Stimulated activated naive CD4-positive, alpha-beta T cell treated with Interleukin-2 at 50 U/mL for 16 hours (primary cell): ENCODE measurements at regions not wholly inside any gene's neighbourhood (a gene's known extent, or its start where the extent isn't known, plus 50 kb on each side); places are given as distances from the start of the nearest gene placed in this dataset.
"Not testable (repeated sequence)": the region's sequence is repeated elsewhere in the genome, so short reads cannot be mapped to it uniquely, and the experiment has no call there.

ENCODE experiments used
- DNase-seq: peaks from one replicate; lab custom pipeline; 2025; lab: John Stamatoyannopoulos, UW

DNA sequence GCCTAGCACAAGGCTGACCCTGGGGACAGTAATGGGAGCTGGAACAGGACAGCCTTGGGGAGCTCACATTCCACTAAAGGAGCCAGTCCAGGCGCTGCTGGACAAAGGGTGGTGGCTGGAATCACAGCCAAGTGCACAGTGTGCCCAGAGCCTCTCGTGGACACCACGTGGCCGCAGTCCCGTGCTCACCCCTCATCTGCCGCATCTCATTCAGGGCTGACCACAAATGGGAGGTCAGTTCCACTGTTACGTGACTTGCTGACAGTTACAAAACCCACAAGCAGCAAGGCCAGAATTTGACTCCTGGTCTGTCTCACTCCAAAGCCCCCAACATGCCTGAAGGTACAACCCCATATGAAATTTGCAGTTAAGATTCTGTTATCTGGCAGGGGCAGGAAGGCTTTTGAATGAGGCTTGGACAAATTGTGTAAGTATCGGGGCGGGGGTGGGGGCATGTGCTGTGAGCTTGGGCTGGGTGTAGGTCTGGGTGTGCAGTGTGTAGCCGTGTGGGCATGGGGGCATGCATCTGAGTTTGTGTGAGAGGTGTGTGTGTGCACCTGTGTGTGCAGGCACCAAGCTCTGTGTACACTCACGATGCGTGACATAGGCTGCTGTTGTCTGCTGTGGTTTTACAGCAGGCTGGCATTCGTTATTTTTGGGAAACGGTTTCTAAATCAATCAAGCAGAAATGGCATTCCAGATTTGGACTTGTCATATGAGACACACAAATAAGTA lies 301.7 kb downstream of the BRD1 start:
- DNase-seq: no peak

DNA sequence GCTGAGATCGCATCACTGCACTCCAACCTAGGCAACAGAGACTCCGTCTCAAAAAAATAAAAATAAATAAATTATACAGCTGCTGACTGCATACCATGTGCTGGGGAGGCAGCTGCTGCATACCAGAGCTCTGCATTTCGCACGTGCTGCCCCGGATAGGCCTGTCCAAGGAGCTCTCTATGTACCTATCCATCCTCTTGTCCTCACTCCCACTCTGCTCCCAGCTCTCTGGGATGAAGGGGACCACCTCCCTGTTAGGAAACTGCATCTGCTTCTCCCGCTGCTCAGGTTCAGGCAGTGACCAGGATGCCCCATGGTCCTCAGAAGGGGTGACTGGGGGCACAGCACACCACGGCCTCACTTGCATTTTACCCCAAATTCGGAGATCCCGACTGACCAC lies 302.3 kb downstream of the BRD1 start:
- no peak for DNase-seq

DNA sequence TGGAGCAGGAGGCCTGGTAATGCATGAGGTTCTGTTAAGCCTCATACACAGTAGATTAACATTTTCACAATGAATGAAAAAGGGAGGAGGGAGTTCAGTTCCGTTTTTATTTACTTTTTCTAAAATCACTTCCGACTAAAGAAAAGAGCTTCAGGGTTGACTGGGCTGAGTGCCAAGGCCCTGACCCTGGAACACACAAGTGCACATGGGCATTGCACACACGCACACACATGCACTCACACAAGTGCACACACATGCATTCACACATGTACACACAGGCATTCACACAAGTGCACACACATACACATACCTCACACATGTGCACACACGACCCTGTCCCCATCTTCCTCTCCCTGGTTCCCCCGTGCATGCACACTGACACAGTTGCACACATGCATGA lies 303.3 kb downstream of the BRD1 start:
- no peak for DNase-seq

DNA sequence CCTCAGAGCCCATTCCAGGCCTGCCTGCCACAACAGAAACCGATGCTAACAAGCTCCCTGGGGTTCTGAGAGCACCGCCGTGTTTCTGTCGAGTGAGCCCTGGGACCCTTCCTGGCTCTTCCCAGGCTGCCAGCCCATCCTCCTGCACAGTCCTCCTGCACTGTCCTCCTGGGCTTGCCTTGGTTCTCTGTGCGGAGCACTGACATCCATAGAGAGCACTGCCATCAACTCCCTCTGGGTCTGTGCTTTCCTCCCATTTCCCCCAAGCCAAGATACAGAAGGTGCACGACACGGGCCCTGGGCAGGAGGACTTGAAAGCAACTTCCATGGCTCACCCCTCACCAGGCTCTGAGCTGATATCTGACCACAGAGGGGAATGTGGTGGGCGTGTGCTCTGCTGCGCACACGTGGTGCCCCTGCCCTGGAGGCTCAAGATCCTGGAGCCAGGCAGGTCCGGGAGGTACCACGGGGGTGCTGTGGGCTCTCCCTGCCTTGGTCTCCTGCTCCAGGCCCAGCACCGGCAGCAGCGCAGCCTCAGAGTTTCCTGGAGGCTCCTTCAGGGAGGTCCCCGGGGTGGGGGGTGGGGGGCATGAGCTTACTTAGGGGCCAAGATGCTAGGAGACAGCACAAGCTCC lies 304.2 kb downstream of the BRD1 start:
- DNase-seq: no peak

DNA sequence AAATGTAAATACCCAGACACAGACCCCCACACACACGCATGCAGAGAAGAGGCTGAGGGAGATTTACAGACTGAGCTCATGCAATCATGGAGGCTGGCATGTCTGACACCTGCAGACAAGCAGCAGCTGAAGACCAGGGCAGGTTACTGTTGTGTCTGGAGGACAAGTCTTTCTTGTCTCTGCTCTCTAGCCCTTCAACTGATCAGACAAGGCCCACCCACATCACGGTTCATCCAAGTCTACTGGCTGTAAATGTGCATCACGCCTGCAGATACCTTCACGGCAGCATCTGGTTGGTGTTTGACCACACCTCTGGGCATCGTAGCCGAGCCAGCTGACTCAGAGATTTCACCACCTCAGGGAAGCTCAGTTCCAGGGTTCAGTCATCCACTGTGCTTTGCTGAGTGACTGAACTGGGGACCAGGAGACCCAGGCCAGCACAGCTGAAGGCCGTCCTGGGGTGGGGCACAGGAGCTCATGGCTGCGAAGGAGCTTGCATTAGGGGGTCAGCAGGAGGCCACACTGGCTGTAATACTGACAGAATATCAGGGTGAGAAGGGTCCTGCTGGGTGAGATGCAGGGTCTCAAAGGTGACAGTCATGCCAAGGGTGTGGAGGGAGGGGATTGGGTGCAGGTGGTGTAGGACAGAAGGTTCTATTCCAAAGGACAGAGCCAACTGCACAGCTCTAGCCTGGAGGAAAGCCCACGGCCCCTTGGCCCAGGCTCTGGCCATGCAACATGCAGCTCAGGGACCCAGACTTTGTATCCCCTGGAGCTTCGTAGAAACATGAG lies 304.9 kb downstream of the BRD1 start:
- DNase-seq: no peak

DNA sequence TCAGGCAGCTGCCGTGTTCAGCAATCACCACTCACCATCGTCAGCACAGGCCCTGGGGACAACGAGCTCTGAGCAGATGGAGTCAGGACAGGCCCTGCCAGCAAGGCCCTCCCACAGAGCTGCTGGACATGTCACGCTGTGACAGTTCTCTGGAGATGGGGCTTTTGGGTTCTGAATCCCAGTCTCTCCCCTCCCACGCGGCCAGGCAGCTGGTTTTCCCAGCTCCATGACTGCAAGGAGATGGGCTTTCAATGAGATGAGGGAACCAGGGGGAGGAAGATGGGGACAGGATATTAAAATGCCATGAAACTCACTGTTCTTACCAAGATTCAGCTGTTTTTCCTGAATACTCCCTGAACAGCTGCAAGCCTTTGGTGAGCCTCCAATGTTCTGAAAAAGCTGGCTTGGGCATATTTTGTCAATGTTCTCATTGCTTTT lies 305.9 kb downstream of the BRD1 start:
- no peak for DNase-seq

DNA sequence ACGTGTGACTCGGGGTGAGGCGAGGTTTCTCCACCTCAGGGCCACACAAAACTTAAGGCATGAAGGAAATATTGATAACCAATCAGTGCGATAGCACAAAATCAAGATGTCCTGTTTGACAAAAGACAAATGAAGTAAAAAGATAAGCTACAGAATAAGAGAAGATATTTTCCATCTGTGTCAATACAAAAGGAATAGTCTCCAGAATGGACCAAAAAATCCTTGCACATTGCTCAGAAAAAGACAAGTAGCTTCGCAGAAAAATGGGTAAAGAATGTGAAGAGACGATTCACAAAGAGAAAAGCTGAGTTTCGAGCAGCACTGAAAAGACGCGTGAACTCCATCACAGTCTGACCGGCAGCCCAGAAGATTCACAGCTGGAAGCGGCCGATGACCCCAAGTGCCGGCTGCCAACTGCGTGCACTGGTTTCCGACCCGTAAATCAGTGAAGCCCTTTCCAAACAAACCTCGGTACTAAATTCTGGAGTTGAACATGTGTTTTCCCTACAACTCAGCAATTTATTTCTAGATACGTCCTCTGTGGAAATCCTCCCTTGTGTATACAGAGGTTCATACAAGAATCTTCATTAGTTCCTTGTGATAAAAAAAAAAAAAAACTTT lies 308.4 kb downstream of the BRD1 start:
- no peak for DNase-seq

DNA sequence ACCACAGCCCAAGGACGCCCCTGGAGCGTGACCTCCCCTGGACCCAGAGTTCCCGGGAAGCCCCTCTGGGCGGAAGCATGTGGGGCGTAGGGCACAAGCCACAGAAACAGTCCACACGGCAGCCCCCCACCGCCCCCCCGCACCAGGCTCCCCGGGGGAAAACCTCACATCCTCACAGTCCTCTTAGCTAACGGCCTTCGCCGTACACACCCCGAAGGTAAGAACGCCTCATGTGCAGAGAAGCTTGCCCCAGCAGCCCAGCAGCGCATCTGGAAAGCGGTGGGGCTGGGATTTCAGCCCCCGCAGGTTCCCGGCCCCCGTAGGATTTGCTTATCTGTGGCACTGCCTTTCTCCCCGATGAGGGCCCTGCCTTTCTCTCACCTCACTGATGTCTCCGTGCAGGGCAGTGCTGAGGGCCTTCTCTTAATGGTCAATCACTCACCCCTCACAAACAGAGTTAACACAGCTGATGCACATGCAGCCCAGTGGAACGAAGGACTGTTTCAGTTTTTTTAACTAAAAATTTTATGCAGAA lies 309.2 kb downstream of the BRD1 start:
- no peak for DNase-seq

DNA sequence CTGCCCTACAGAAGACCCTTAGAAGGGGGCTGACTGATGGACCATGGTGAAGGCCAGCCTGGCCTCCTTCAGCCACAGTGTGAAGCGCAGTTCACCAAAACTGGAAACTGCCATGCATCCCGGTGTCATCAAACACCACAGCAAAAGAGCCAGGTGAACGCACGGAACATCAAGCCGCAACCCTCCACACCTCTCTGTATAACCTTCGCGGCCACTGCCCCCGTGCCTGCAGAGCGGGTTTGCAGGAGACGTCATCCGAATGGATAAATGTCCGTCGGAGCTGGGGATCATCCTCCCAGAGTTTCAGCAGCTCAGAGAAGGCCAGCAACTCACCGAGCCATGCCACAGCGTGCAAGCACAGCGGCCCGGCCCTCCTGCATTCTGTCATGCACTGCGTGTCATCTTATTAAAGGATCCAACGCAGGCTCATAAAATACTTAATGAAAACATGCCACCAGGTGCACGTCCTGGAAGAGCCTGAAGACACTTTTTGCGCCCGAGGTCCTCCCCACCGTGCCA lies 309.9 kb downstream of the BRD1 start:
- no peak for DNase-seq

DNA sequence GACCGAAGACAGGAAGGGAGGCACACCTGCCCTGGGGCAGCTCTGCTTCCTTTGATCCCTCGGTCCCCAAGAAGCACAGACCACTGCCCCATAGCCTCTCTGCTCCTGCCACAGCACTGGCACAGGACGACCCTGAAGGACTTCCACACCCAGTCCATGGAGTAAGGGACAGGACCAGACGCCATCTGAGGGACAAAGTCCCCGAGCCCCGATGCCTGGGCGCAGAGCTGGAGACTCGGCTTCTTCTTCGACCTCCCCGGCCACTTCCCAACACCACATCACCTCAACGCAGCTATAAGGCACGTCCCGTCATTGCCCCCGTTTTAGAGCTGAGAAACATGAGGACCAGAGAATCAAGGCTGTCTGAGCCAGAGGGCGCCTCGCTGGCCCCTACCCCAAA lies 310.5 kb downstream of the BRD1 start:
- DNase-seq: peak; percentile 66

DNA sequence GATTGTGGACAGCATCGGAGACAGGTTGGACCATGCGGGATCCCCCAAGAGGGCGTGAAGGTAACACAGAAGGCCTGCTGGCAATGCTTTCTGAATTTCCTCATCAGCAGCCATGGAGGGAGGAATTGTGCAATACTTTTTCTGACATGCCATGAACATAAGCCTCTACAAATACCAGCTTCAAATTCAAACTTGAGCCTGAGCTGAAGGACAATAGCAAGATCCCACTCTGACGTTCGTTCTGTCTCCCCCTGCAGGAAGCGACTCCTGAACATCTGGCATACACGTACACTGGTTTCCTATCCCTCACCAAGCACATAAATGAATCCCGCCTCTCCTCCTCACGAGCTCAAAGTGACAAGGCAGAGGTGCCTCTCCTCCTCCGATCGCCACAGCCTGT lies 312.2 kb downstream of the BRD1 start:
- no peak for DNase-seq

DNA sequence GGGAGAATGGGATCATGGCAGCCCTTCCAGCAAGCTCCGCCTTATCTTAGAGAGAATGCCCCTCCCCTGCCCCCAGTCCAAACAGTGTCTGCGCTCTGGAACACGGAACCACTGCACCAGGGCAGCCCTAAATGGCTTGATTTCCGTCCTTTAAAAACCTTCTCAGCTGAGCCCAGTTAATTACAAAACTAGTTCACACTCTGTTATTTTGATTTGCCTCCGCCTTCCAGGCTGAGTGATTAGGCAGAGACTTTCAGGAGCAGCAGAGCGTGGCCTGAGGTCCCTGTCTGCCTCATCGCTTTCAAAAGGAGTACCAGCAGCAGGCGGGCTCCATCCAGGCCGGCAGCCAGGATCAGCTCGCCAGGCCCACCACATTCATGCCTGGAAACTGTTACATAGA lies 313.0 kb downstream of the BRD1 start:
- no peak for DNase-seq

DNA sequence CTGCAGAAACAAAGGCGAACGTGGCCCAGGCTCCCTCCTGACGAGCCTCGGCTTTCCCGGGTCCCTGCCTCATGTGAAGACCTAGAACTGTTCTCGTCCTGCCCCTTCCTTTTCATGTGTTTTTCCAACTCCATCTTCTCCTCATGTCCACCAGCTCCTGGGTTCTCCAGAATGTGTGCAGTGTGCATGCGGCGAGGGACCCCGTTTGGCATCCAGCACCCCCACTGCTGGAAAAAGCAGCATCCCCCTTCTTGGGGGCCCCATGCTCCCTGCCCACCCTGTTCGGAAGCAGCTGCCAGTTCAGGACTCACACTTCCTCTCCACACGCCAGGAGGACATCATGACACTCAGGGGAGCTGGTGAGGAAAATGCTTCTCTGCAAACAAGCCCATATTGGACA lies 313.5 kb downstream of the BRD1 start:
- no peak for DNase-seq

DNA sequence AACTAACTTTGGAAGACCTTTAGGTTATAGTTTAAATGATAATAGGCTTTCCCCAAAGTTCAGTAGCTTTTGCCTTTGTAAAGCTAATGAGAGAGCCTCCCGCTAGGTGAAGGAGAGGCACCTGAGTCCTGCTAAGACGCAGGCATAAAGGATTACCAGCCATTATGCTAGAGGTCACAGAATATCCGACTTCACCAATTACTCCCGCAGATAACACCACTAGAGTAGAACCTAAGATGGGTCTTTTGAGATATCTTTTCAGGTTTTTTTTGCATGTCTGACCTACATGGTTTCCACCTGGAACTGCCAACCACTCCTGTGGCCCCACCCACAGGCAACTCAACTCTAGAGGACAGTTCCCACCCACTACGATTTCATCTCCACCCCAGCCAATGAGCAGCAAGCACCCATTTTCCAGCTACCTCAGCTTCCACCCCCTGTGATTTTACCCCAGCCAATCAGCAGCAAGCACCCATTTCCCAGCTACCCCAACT lies 314.3 kb downstream of the BRD1 start:
- no peak for DNase-seq

DNA sequence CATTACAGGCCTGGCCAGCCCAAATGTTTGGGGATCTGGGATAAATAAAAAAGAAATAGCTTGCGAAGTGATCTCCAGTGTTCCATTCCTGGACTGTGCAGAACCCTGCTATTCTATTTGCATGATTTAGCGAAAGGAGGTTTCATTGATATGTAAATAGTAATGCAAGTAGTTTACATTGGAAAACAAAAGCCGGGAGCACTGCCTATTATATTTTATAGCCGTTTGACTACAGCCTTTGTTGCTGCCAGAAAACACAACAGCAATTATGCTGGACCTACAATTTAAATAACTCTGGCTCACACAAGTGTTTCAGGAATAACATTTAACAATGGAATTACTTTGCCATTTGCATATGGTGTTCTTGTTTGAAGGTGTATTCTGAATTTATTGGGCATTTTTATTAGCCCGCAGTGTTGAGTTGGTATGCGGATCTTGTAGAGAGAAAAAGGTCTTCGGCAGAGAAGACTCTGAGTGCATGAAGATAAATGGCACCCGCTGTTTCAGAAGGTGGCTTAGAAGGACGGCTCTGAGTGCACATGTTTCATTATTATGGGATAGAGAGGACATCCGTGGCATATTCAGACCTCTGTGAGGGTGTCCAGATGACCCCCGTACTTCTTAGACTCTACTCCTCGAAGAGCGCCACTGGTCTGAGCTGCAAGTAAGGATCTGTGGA lies 315.0 kb downstream of the BRD1 start:
- no peak for DNase-seq

DNA sequence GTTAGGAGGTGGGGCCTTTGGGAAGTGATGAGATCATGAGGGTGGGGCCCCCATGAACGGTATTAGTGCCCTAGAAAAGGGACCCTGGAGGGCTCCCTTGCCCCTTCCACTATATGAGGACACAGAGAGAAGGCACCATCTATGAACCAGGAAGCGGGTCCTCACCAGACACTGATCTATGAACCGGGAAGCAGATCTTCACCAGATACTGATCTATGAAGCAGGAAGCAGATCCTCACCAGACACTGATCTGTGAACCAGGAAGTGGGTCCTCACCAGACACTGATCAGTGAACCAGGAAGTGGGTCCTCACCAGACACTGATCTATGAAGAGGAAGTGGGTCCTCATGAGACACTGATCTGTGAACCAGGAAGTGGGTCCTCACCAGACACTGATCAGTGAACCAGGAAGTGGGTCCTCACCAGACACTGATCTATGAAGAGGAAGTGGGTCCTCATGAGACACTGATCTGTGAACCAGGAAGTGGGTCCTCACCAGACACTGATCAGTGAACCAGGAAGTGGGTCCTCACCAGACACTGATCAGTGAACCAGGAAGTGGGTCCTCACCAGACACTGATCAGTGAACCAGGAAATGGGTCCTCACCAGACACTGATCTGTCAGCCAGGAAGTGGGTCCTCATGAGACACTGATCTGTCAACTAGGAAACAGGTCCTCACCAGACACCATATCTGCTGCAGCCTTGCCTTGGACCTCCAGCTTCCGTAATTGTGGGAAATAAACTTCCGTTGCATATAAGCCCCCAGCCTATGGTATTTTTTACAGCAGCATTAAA lies 316.1 kb downstream of the BRD1 start:
- DNase-seq: not testable (repeated sequence)

DNA sequence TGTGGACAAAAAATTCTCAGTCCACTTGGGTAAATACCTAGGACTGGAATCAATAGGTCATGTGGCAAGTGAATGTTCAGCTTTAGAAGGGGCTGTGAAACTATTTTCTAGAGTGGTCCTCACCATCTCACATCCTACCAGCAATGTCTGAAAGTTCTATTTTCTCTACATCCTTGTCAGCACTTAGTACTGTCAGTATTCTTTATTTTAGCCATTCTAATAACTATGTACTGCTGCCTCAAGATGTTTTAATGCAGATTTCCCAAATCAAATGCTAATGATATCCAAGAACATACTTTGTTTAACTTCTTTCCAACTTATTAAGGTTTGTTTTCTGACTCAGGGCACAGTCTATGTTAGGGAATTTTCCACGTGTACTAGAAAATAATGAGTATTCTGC lies 317.0 kb downstream of the BRD1 start:
- DNase-seq: no peak

DNA sequence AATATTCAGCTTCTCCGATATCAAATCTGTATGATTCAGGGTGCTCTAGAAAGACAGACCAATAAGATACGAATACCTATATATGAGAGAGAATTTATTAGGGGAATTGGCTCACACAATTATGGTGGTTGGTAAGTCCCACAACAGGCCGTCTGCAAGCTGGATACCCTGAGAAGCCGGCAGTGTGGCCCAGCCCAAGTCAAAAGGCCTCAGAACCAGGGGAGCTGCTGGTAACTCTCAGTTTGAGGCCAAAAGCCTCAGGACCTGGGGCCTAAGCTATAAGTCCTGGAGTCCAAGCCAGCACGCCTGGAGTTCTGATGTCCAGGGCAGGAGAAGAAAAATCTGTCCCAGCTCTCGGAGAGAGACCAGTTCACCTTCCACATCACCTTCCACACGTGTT lies 318.7 kb downstream of the BRD1 start:
- DNase-seq: no peak

DNA sequence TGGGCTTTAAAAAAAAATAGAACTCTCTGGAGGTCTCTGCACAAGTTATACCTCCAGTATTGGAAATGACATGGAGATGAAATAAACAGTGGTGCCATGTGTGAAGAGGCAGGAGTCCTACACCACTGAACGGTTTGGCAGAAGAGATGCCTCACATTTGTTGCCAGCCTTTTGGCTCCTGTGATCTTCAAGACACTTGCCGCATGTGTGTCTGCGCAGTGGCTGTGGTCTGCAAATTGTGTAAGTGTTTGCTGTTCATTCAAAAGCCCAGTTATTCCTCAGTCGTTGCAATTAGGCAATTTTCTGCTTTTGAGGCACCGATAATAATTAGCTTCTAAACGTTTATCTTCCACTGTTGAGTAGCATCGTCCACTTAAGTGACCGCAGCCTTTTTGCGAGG lies 319.1 kb downstream of the BRD1 start:
- no peak for DNase-seq

DNA sequence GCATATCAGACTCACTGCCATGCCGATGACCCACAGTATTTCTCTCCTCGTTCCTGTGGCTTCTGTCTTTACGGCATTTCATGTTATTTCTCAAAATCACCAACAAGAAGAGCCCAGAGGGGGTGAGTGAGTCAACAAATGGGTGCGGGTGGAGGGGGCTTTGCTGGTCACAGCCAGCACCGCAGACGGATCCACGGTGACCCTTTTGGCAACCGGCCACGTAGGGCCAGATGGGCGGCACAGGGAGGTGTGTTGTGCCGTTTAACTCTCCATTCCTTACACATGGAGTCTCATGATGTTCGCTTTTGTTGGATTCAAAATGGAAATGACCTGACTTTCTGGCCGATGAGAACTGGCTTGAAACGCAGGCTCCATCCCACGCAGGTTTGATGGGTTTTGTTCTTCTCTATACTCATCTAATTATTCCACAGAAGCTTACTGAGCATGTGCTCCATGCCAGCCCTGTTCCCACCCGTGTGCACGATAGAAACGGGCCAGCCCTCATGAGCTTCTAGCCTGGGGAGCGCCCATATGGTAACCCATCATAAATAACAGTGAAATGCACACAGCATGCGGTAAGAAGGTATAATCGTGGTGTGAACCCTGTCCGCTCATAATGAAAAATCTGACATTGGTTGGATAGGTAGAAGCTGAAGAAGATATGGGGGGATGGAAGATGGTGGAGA lies 319.9 kb downstream of the BRD1 start:
- DNase-seq: no peak
